ENCODE measurements at regions not wholly inside any gene's neighbourhood (a gene's known extent, or its start where the extent isn't known, plus 50 kb on each side); places are given as distances from the start of the nearest gene placed in this dataset.

DNA sequence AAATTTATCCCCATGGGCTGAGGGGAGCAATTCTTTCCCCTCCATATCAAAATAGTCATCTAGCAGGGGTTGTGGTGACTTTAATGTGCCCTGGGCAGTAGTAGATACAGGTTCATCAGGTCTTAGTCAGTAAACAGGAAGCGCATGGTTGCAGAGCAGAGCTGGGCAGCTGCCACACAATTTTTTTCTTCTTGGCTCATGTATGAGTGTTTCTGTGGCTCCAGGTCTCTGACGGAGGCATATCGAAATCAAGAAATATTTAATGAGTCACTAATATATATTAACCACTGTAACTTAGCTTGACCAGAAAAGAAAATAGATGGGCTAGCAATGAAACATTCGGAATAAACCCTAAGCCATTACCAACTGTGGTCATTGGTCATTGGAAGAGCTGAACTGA is 68.4 kb upstream of the UBL3 start:
- Histone ChIP-seq H3K9me3 (ENCODE audit: control insufficient read depth in 4 of 4, low read length in 3 of 4) (no peaks in the 10 kb centered on the region), H3K36me3 (ENCODE audit: control insufficient read depth in 4 of 4, insufficient read depth in 3 of 4, low read depth in 1 of 4, low read length in 3 of 4) (no peaks in the 10 kb centered on the region), H3K9ac (ENCODE audit: low read depth in 1 of 2, low read length in 2 of 2) (no peak overlapping the region), H3K4me3 (ENCODE audit: low read depth in 1 of 3, low read length in 3 of 3) (no peak overlapping the region), H3K27ac (ENCODE audit: low read depth in 1 of 2, low read length in 2 of 2) (peak overlapping the region; percentile 38 to 49), H3K27me3 (ENCODE audit: control insufficient read depth in 4 of 4, insufficient read depth in 4 of 4, low read length in 3 of 4) (no peaks in the 10 kb centered on the region), H3K4me1 (ENCODE audit: control insufficient read depth in 4 of 4, insufficient read depth in 4 of 4, low read length in 3 of 4) (peaks cover 14 to 36% (median 19%) of the 10 kb centered on the region in 4 donors)
- DNase-seq (ENCODE audit: low spot score): no peak
- TF ChIP-seq RXRA (IDR thresholded peaks at IDR 0.05) (peak in 1 of 2 donors; percentile 45), TAF1 (conservative IDR thresholded peaks at IDR 0.05) (no peak), FOXA2 (IDR thresholded peaks at IDR 0.05) (peak; percentile 56), RAD21 (IDR thresholded peaks at IDR 0.05) (peak; percentile 10 to 15), JUND (IDR thresholded peaks at IDR 0.05) (peak in 1 of 2 donors; percentile 24), HNF4A (conservative IDR thresholded peaks at IDR 0.05) (peak in 1 of 2 donors; percentile 63), FOXA1 (IDR thresholded peaks at IDR 0.05) (peak; percentile 62), SP1 (IDR thresholded peaks at IDR 0.05) (peak; percentile 17), GABPA (IDR thresholded peaks at IDR 0.05 in 1 of 2, conservative IDR thresholded peaks at IDR 0.05 in 1 of 2) (no peak)
- TF ChIP-seq, protein P1, sequence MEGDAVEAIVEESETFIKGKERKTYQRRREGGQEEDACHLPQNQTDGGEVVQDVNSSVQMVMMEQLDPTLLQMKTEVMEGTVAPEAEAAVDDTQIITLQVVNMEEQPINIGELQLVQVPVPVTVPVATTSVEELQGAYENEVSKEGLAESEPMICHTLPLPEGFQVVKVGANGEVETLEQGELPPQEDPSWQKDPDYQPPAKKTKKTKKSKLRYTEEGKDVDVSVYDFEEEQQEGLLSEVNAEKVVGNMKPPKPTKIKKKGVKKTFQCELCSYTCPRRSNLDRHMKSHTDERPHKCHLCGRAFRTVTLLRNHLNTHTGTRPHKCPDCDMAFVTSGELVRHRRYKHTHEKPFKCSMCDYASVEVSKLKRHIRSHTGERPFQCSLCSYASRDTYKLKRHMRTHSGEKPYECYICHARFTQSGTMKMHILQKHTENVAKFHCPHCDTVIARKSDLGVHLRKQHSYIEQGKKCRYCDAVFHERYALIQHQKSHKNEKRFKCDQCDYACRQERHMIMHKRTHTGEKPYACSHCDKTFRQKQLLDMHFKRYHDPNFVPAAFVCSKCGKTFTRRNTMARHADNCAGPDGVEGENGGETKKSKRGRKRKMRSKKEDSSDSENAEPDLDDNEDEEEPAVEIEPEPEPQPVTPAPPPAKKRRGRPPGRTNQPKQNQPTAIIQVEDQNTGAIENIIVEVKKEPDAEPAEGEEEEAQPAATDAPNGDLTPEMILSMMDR (IDR thresholded peaks at IDR 0.05; ENCODE audit: low read depth, low read length, missing input control): no peak
- WGBS: 35% methylated on average over 4 of the region's 4 CpGs

DNA sequence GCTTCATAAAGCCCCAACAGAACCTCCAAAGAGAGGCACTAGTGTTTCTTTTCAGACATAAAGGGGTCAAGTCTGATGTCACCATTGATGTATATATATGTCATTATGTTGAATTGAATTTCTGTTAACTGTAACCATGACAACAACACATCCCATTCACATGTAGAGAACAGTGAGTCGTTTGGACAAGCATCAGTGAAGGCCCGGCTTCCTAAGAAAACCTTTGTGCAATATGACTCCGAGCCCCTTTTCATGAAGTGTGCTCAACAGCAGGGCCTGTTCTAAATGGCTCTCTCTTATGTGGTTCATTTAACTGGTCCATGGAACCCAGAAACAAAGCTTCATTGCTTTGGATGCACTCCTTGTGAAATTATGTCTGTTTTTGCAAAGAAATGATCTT is 67.2 kb upstream of the UBL3 start:
- Histone ChIP-seq H3K4me1 (ENCODE audit: control insufficient read depth in 4 of 4, insufficient read depth in 4 of 4, low read length in 3 of 4) (peaks cover 6 to 25% (median 10%) of the 10 kb centered on the region in 4 donors), H3K9ac (ENCODE audit: low read depth in 1 of 2, low read length in 2 of 2) (no peak overlapping the region), H3K4me3 (ENCODE audit: low read depth in 1 of 3, low read length in 3 of 3) (no peak overlapping the region), H3K27ac (ENCODE audit: low read depth in 1 of 2, low read length in 2 of 2) (no peak overlapping the region), H3K9me3 (ENCODE audit: control insufficient read depth in 4 of 4, low read length in 3 of 4) (no peaks in the 10 kb centered on the region), H3K36me3 (ENCODE audit: control insufficient read depth in 4 of 4, insufficient read depth in 3 of 4, low read depth in 1 of 4, low read length in 3 of 4) (no peaks in the 10 kb centered on the region), H3K27me3 (ENCODE audit: control insufficient read depth in 4 of 4, insufficient read depth in 4 of 4, low read length in 3 of 4) (no peaks in the 10 kb centered on the region)
- no peak for DNase-seq (ENCODE audit: low spot score)
- 96% methylated on average over 3 of the region's 3 CpGs for WGBS
- TF ChIP-seq HNF4G (IDR thresholded peaks at IDR 0.05) (no peak), NR2F2 (IDR thresholded peaks at IDR 0.05) (no peak)
- TF ChIP-seq, protein P2, sequence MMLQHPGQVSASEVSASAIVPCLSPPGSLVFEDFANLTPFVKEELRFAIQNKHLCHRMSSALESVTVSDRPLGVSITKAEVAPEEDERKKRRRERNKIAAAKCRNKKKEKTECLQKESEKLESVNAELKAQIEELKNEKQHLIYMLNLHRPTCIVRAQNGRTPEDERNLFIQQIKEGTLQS (IDR thresholded peaks at IDR 0.05): no peak

DNA sequence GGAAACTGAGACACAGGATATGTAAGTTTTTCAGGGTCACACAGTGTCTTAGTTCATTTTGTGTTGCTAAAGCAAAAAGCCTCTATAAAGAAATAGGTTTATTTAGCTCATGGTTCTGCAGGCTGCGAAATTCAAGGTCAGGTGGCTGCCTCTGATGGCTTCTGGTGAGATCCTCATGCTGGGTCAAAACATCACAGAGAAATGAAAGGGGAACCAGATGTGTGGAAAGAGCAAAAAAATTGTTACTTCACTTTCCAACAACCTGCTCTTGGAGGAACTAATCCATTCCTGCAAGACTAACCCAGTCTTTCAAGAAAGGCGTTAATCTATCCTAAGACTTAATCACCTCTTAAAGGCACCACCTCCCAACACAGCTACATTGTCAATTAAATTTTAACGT is 64.2 kb upstream of the UBL3 start:
- Histone ChIP-seq H3K4me3 (ENCODE audit: low read depth in 1 of 3, low read length in 3 of 3) (no peak overlapping the region), H3K9me3 (ENCODE audit: control insufficient read depth in 4 of 4, low read length in 3 of 4) (no peaks in the 10 kb centered on the region), H3K4me1 (ENCODE audit: control insufficient read depth in 4 of 4, insufficient read depth in 4 of 4, low read length in 3 of 4) (peaks cover 3 to 6% (median 4%) of the 10 kb centered on the region in 4 donors), H3K27ac (ENCODE audit: low read depth in 1 of 2, low read length in 2 of 2) (no peak overlapping the region), H3K9ac (ENCODE audit: low read depth in 1 of 2, low read length in 2 of 2) (no peak overlapping the region), H3K36me3 (ENCODE audit: control insufficient read depth in 4 of 4, insufficient read depth in 3 of 4, low read depth in 1 of 4, low read length in 3 of 4) (no peaks in the 10 kb centered on the region), H3K27me3 (ENCODE audit: control insufficient read depth in 4 of 4, insufficient read depth in 4 of 4, low read length in 3 of 4) (no peaks in the 10 kb centered on the region)
- DNase-seq (ENCODE audit: low spot score): no peak
- TF ChIP-seq, protein P3, sequence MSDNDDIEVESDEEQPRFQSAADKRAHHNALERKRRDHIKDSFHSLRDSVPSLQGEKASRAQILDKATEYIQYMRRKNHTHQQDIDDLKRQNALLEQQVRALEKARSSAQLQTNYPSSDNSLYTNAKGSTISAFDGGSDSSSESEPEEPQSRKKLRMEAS (IDR thresholded peaks at IDR 0.05): no peak
- no peak for TF ChIP-seq HNF4G (IDR thresholded peaks at IDR 0.05)
- no peak for TF ChIP-seq GABPA (IDR thresholded peaks at IDR 0.05 in 1 of 2, conservative IDR thresholded peaks at IDR 0.05 in 1 of 2)
- TF ChIP-seq, protein P2 (IDR thresholded peaks at IDR 0.05): no peak
- TF ChIP-seq TAF1 (conservative IDR thresholded peaks at IDR 0.05): no peak
- no peak for TF ChIP-seq RAD21 (IDR thresholded peaks at IDR 0.05)
- 64% methylated on average over 3 of the region's 3 CpGs for WGBS

Measured in liver (tissue), 8 donors.